Activated CD4-positive, alpha-beta memory T cell treated with anti-CD3 and anti-CD28 coated beads for 36 hours (primary cell): ENCODE measurements at regions not wholly inside any gene's neighbourhood (a gene's known extent, or its start where the extent isn't known, plus 50 kb on each side); places are given as distances from the start of the nearest gene placed in this dataset.

Source experiments
- CTCF ChIA-PET: fragments of 350-600 bp; sonication (Branson Sonifier 250); formaldehyde crosslinking; loops from one replicate; lab custom pipeline; 2021; ENCODE audit warnings: antibody characterized with exemption, inconsistent platforms; lab: Charles Lee
- POLR2A ChIA-PET: fragments of 350-600 bp; sonication (Branson Sonifier 250); formaldehyde crosslinking; loops from one replicate; lab custom pipeline; 2021; ENCODE audit warnings: antibody characterized with exemption; lab: Charles Lee
- DNase-seq: peaks from one replicate; pipeline ENCODE4 v3.0.0-alpha.2; 2020
- H3K27ac Mint-ChIP-seq: one replicate; pipeline ENCODE4 v1.8.0; 2021; ENCODE audit warnings: mixed read lengths
- H3K27me3 Mint-ChIP-seq: one replicate; pipeline ENCODE4 v1.8.0; 2021; ENCODE audit warnings: mixed read lengths
- H3K36me3 Mint-ChIP-seq: one replicate; pipeline ENCODE4 v1.8.0; 2021; ENCODE audit warnings: mixed read lengths
- H3K4me1 Mint-ChIP-seq: one replicate; pipeline ENCODE4 v1.8.0; 2021; ENCODE audit warnings: low read depth, mixed read lengths
- H3K4me3 Mint-ChIP-seq: one replicate; pipeline ENCODE4 v1.8.0; 2021; ENCODE audit warnings: mild to moderate bottlenecking, mixed read lengths
- H3K9me3 Mint-ChIP-seq: one replicate; pipeline ENCODE4 v1.8.0; 2021; ENCODE audit warnings: mixed read lengths
- intact Hi-C: fragments of 100-400 bp; cut with micrococcal nuclease; formaldehyde crosslinking; loops from one replicate; pipeline ENCODE4 v1.15.1; 2023

- H3K9me3 Mint-ChIP-seq, result no peaks in the 10 kb centered on the region
- ChIA-PET POLR2A (no interaction called here), CTCF (interaction anchor here (1.2 kb wide), 1 partner anchor 9 kb away, joined by 3 read pairs; no protein-coding TSS in a partner anchor)
- intact Hi-C loops, result no loop called here
- DNase-seq, result no peak
- no peaks in the 10 kb centered on the region for H3K36me3 Mint-ChIP-seq
- H3K4me1 Mint-ChIP-seq, result no peaks in the 10 kb centered on the region
- no peak overlapping the region for H3K27ac Mint-ChIP-seq
- no peak overlapping the region for H3K4me3 Mint-ChIP-seq
- H3K27me3 Mint-ChIP-seq, result peaks cover 9% of the 10 kb centered on the region
Measured at GRCh38 chr9:32260151-32260862, 124.1 kb upstream of the ACO1 start.

DNA sequence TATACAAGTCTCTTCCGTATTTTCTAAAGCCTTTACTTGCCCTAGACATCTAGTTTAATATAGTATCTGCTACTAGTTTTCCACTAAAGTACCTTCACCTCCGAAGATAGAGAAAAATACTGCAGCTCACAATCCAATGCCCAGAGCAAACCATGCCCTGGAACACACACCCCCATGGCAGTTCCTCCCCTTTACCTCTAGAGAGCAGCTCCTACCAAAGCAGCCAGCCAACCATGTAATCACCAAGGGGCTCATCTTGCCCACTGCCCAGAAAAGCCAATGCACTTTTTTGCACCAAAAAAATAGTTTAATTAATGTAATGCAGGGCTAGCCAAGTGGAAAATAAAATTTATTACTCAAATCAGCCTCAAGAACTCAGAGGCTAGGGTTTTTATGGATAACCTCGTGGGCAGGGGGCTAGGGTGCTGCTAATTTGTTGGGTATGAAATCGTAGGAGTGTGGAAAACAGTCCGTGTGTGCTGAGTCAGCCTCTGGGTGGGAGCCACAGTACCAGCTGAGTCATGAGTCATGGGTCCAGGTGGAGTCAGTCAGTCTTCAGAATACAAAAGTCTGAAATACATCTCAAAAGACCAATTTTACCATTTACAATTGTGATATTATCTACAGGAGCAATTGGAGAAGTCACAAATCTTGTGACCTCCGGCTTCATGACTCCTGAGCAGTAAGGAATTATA, 120.1 kb upstream of the ACO1 start:
- Mint-ChIP-seq H3K4me3 (no peak overlapping the region), H3K27ac (no peak overlapping the region), H3K4me1 (no peaks in the 10 kb centered on the region), H3K36me3 (no peaks in the 10 kb centered on the region), H3K27me3 (peaks cover 8% of the 10 kb centered on the region), H3K9me3 (no peaks in the 10 kb centered on the region)
- DNase-seq, result no peak
- intact Hi-C loops, result no loop called here
- ChIA-PET CTCF (no interaction called here), POLR2A (no interaction called here)

DNA sequence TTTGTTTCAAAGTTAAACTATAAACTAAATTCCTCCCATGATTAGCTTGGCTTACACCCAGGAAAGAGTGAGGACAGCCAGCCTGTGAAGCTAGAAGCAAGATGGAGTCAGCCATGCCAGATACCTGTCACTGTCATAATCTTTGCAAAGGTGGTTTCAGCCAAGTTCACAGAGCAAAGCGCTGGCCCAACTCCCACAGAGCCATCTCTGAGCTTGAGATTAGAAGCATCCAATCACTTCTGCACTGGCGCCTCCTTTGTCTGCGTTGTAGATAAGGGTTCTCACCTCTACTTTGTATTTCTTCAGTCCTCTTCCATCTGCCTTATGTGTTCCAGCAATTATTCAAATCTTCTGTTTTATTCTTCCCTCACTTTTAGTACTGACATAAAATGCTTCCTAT, 119.4 kb upstream of the ACO1 start:
- H3K36me3 Mint-ChIP-seq, result no peaks in the 10 kb centered on the region

DNA sequence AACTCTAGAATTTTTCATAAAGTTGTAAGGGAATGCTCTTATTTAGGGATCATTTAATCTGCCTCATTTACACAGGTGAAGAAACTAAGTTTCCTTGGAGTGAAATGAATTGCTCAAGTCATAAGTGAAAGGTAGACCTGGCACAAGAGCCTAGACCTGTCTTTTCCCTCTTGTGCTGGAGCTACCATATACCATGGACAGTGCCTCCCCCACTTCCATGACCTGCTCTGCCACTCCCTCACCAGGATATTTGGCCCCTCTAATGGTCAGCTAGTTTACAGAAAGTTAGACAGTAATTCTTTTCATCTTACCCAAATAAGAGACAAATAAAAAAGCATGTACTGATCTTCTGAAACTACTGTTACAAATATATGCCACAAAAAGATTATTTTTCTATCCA, 105.5 kb upstream of the ACO1 start:
- POLR2A ChIA-PET, result no interaction called here
- Mint-ChIP-seq H3K4me3 (no peak overlapping the region), H3K4me1 (no peaks in the 10 kb centered on the region), H3K27ac (no peak overlapping the region), H3K9me3 (no peaks in the 10 kb centered on the region), H3K27me3 (no peaks in the 10 kb centered on the region), H3K36me3 (no peaks in the 10 kb centered on the region)
- CTCF ChIA-PET, result no interaction called here
- DNase-seq, result no peak
- intact Hi-C loops, result no loop called here

More for the DNA sequence above, 119.4 kb upstream of the ACO1 start:
- peaks cover 8% of the 10 kb centered on the region for H3K27me3 Mint-ChIP-seq
- no peaks in the 10 kb centered on the region for H3K4me1 Mint-ChIP-seq
- H3K4me3 Mint-ChIP-seq, result no peak overlapping the region
- ChIA-PET POLR2A (no interaction called here), CTCF (no interaction called here)
- intact Hi-C loops, result no loop called here
- no peak for DNase-seq
- H3K27ac Mint-ChIP-seq, result no peak overlapping the region
- no peaks in the 10 kb centered on the region for H3K9me3 Mint-ChIP-seq

DNA sequence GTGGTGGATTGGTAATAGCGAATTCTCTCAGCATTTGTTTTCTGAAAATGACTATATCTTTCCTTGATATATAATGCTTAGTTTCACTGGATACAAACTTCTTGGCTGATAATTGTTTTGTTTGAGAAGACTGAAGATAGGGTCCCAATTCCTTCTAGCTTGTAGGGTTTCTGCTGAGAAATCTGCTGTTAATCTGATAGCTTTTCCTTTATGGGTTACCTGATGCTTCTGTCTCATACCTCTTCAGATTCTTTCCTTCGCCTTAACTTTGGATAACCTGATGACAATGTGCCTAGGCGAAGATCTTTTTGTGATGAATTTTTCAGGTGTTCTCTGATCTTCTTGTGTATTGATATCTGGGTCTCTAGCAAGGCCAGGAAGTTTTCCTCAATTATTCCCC, 94.7 kb upstream of the ACO1 start:
- no peak for DNase-seq
- ChIA-PET POLR2A (no interaction called here), CTCF (interaction anchor here (0.7 kb wide), 1 partner anchor 607 kb away, joined by 3 read pairs; no protein-coding TSS in a partner anchor)
- Mint-ChIP-seq H3K27ac (no peak overlapping the region), H3K36me3 (no peaks in the 10 kb centered on the region), H3K4me1 (no peaks in the 10 kb centered on the region), H3K9me3 (no peaks in the 10 kb centered on the region), H3K4me3 (no peak overlapping the region), H3K27me3 (peaks cover 9% of the 10 kb centered on the region)
- intact Hi-C loops, result no loop called here

DNA sequence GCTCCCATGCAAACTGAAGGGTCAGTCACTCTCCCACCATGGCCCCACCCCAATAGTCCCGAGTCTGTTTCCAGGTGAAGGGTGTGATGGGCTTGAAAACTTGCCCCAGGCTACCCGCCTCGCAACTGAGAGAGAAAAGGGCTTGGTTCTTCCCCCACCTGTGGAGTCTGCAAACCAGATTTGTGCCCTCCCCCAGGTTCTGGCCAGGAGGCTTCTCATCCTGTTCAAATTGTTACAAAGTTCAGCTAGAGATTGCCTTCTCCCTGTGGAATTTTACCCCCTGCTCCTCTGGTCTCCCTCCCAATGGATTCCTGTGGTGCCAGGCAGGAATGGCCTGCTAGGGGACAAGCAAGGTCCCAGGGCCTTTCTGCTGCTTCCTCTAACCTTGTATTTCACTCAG, 93.1 kb upstream of the ACO1 start:
- Mint-ChIP-seq H3K36me3 (no peaks in the 10 kb centered on the region), H3K4me3 (no peak overlapping the region), H3K9me3 (no peaks in the 10 kb centered on the region), H3K27ac (no peak overlapping the region), H3K4me1 (no peaks in the 10 kb centered on the region), H3K27me3 (peaks cover 14% of the 10 kb centered on the region)
- POLR2A ChIA-PET, result no interaction called here
- DNase-seq, result no peak
- CTCF ChIA-PET, result no interaction called here
- intact Hi-C loops, result no loop called here

GRCh38 chr9:32292611-32293010, 91.8 kb upstream of the ACO1 start:
- intact Hi-C loops, result no loop called here
- no peak for DNase-seq
- ChIA-PET POLR2A (no interaction called here), CTCF (no interaction called here)
- Mint-ChIP-seq H3K27ac (no peak overlapping the region), H3K27me3 (peaks cover 19% of the 10 kb centered on the region), H3K36me3 (no peaks in the 10 kb centered on the region), H3K4me3 (no peak overlapping the region), H3K4me1 (no peaks in the 10 kb centered on the region), H3K9me3 (no peaks in the 10 kb centered on the region)

GRCh38 chr9:32293091-32293490, 91.4 kb upstream of the ACO1 start:
- Mint-ChIP-seq H3K27me3 (peaks cover 22% of the 10 kb centered on the region), H3K27ac (no peak overlapping the region), H3K36me3 (no peaks in the 10 kb centered on the region), H3K4me3 (no peak overlapping the region), H3K4me1 (no peaks in the 10 kb centered on the region), H3K9me3 (no peaks in the 10 kb centered on the region)
- no peak for DNase-seq
- POLR2A ChIA-PET, result no interaction called here
- intact Hi-C loops, result no loop called here
- CTCF ChIA-PET, result no interaction called here

GRCh38 chr9:32294106-32294505, 90.3 kb upstream of the ACO1 start:
- H3K36me3 Mint-ChIP-seq, result no peaks in the 10 kb centered on the region
- intact Hi-C loops, result no loop called here
- POLR2A ChIA-PET, result no interaction called here

DNA sequence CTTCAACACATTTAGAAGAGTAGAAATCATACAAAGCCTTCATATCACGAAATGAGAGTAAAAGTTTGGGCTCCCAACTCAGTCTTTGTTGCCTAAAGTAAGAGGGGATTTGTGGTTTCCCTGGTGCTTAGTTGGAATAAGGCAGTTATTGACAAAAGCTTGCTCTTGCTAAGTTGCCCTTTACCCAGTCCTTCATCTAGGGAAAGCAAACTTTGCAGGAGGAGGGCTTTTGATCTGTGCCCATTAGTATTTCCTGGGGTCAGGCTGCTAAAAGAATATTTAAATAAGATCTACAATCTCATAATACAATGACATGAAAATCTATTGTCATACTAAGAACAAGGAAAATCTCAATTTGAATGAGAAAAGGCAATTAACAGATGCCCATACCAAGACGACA, 84.1 kb upstream of the ACO1 start:
- Mint-ChIP-seq H3K27me3 (peaks cover 21% of the 10 kb centered on the region), H3K27ac (no peak overlapping the region), H3K9me3 (no peaks in the 10 kb centered on the region), H3K4me1 (no peaks in the 10 kb centered on the region), H3K4me3 (no peak overlapping the region), H3K36me3 (no peaks in the 10 kb centered on the region)
- CTCF ChIA-PET, result no interaction called here
- POLR2A ChIA-PET, result no interaction called here
- DNase-seq, result no peak
- intact Hi-C loops, result no loop called here

More at GRCh38 chr9:32294106-32294505, 90.3 kb upstream of the ACO1 start:
- H3K27ac Mint-ChIP-seq, result no peak overlapping the region
- no peak for DNase-seq
- no peaks in the 10 kb centered on the region for H3K9me3 Mint-ChIP-seq
- CTCF ChIA-PET, result no interaction called here
- H3K27me3 Mint-ChIP-seq, result peaks cover 24% of the 10 kb centered on the region
- H3K4me3 Mint-ChIP-seq, result no peak overlapping the region
- no peaks in the 10 kb centered on the region for H3K4me1 Mint-ChIP-seq

DNA sequence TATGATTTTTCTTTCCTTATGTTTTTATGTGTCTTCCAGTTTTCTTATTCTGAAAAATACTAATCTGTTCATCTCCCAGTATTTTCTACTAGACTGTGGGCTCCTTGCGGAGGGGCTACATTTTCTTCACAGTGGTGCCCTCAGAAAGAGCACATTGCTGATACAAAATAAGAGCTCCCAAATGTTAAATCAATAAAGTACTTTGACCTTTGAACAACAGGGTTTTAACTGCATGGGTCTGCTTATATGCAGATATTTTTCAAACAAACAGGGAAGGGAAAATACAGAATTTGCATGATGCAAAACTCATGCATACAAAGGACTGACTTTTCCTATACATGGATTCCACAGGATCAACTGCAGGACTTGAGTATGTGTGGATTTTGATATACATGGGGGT, 79.9 kb upstream of the ACO1 start:
- Mint-ChIP-seq H3K27ac (no peak overlapping the region), H3K27me3 (peaks cover 8% of the 10 kb centered on the region), H3K4me3 (no peak overlapping the region), H3K9me3 (peaks cover 5% of the 10 kb centered on the region), H3K4me1 (no peaks in the 10 kb centered on the region), H3K36me3 (no peaks in the 10 kb centered on the region)
- CTCF ChIA-PET, result no interaction called here
- POLR2A ChIA-PET, result no interaction called here
- intact Hi-C loops, result no loop called here
- no peak for DNase-seq

- Mint-ChIP-seq H3K4me3 (no peak overlapping the region), H3K27ac (no peak overlapping the region), H3K4me1 (no peaks in the 10 kb centered on the region), H3K36me3 (no peaks in the 10 kb centered on the region), H3K9me3 (peaks cover 5% of the 10 kb centered on the region), H3K27me3 (peaks cover 7% of the 10 kb centered on the region)
- ChIA-PET POLR2A (no interaction called here), CTCF (interaction anchor here (0.8 kb wide), 1 partner anchor 69 kb away, joined by 4 read pairs; no protein-coding TSS in a partner anchor)
- intact Hi-C loops, result no loop called here
- DNase-seq, result no peak
Measured at GRCh38 chr9:32306006-32306405, 78.4 kb upstream of the ACO1 start.
